ENCODE measurements at regions not wholly inside any gene's neighbourhood (a gene's known extent, or its start where the extent isn't known, plus 50 kb on each side); places are given as distances from the start of the nearest gene placed in this dataset.

DNA sequence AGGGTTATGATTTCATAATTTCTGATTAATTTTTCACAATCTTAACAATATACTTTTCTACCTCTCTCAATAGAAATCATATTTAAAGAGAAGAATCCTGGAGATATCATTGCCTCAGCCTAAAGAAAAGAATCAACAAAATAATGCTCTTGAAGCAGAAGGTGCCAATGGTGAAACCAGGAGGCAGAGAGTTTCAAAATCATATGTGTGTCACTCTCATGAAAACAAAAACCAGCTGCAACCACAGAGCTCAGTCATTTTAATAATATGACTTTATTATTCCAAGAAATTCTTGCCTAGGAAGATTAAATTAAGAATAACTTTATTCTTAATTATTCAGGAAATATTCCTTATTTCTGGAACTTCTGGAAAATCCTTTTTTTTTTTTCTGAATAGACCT lies 266.8 kb upstream of the ACTBL2 start:
- POLR2A ChIA-PET, result no interaction called here
- no peaks in the 10 kb centered on the region for H3K9me3 ChIP-seq
- TF ChIP-seq SIN3A (IDR thresholded peaks at IDR 0.05; ENCODE audit: borderline replicate concordance, low read depth, low read length) (no peak), TCF12 (IDR thresholded peaks at IDR 0.05) (no peak), EZH2phosphoT487 (IDR thresholded peaks at IDR 0.05; ENCODE audit: borderline replicate concordance, low read depth) (no peak), SMC3 (IDR thresholded peaks at IDR 0.05; ENCODE audit: low read depth, low read length) (no peak), CHD2 (IDR thresholded peaks at IDR 0.05; ENCODE audit: low read length, partially characterized antibody) (no peak), GATA2 (CRISPR knock-in tag; IDR thresholded peaks at IDR 0.05) (no peak), ELF1 (IDR thresholded peaks at IDR 0.05) (no peak), TEAD4 (IDR thresholded peaks at IDR 0.05; ENCODE audit: borderline replicate concordance, insufficient read depth) (no peak), EP300 (IDR thresholded peaks at IDR 0.05; ENCODE audit: borderline replicate concordance in 1 of 2, low read depth in 1 of 2, low read length in 1 of 2) (no peak), MXI1 (IDR thresholded peaks at IDR 0.05; ENCODE audit: low read depth, low read length) (no peak), POLR2AphosphoS5 (IDR thresholded peaks at IDR 0.05; ENCODE audit: low read depth, low read length) (no peak)
- TF ChIP-seq, protein P1, sequence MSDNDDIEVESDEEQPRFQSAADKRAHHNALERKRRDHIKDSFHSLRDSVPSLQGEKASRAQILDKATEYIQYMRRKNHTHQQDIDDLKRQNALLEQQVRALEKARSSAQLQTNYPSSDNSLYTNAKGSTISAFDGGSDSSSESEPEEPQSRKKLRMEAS (IDR thresholded peaks at IDR 0.05; ENCODE audit: low read depth), result no peak
- TF ChIP-seq, protein P2, sequence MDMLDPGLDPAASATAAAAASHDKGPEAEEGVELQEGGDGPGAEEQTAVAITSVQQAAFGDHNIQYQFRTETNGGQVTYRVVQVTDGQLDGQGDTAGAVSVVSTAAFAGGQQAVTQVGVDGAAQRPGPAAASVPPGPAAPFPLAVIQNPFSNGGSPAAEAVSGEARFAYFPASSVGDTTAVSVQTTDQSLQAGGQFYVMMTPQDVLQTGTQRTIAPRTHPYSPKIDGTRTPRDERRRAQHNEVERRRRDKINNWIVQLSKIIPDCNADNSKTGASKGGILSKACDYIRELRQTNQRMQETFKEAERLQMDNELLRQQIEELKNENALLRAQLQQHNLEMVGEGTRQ (IDR thresholded peaks at IDR 0.05; ENCODE audit: borderline replicate concordance, low read depth, low read length), result no peak
- H3F3A ChIP-seq (replicated peaks; ENCODE audit: insufficient read depth), result no peaks in the 10 kb centered on the region
- no peaks in the 10 kb centered on the region for H3K9me2 ChIP-seq
- no peaks in the 10 kb centered on the region for H3K27me3 ChIP-seq (ENCODE audit: insufficient read depth)
- no peak overlapping the region for H3K4me3 ChIP-seq (ENCODE audit: low read depth in 2 of 2, low read length in 1 of 2)
- H2AFZ ChIP-seq (ENCODE audit: low read depth), result no peak overlapping the region
- H3K79me2 ChIP-seq (ENCODE audit: insufficient read depth), result no peaks in the 10 kb centered on the region
- H3K4me2 ChIP-seq, result no peak overlapping the region
- no peak overlapping the region for H3K27ac ChIP-seq (ENCODE audit: low read depth in 2 of 2, low read length in 1 of 2)
- H3K4me1 ChIP-seq (ENCODE audit: control insufficient read depth in 1 of 2, insufficient read depth in 2 of 2, low read depth in 1 of 2, low read length in 1 of 2), result no peaks in the 10 kb centered on the region
- CTCF ChIA-PET, result interaction anchor here (1.0 kb wide), 1 partner anchor 16 kb away, joined by 3 read pairs; no protein-coding TSS in a partner anchor
- H3K9ac ChIP-seq, result no peak overlapping the region
- H3K36me3 ChIP-seq (replicated peaks in 1 of 2; ENCODE audit: control insufficient read depth in 1 of 2, insufficient read depth in 2 of 2, low read length in 1 of 2), result no peaks in the 10 kb centered on the region
- H4K20me1 ChIP-seq (ENCODE audit: insufficient read depth), result no peaks in the 10 kb centered on the region
- no peak for DNase-seq

DNA sequence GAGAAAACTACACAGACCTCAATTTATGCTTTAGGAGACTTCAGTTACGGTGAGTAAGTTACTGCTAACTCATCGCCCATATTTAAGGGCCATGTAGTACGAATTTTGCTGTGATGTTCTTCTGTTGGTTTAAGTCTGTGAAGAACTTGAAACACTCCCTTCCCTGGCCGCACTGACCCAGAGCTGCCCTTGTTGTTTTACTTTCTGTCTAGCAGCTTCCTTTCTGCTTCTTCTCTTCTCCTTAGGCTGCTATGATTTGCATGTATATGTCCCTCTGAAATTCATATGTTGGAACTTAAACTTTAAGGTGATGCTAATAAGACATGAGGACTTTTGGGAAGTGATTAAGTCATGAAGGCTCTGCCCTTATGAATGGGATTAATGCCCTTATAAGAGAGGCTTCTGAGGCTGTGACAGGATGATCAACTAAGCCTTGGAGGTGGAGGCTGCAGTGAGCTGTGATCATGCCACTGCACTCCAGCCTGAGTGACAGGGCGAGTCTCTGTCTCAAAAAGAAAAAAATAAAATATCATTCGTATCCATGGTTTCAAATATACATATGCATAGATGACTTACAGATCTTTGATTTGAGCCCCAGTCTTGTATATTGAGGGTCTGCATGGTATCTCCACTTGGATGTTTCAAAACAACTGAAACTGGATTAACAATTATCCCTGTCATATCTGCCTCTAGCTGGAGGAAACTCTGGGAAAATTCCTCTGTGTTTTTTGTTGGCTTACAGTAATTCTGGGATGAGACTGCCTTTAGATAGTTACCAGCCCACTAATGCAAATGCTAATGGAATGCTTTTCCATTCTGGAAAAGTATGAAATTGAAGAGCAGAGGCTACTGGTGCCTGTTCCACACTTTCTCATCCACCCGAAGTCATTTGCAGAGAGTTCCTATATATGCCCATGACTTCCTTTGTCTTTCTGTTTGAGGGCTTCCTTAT lies 263.4 kb upstream of the ACTBL2 start:
- H4K20me1 ChIP-seq (ENCODE audit: insufficient read depth), result no peaks in the 10 kb centered on the region
- 90% methylated on average over 7 of the region's 7 CpGs for WGBS (ENCODE audit: low lambda C conversion rate)
- no peak overlapping the region for H2AFZ ChIP-seq (ENCODE audit: low read depth)
- ChIA-PET POLR2A (no interaction called here), CTCF (interaction anchor here (0.7 kb wide), 1 partner anchor 101 kb away, joined by 3 read pairs; no protein-coding TSS in a partner anchor)
- no peak overlapping the region for H3K4me2 ChIP-seq
- no peaks in the 10 kb centered on the region for H3K9me2 ChIP-seq
- TF ChIP-seq, protein P3, sequence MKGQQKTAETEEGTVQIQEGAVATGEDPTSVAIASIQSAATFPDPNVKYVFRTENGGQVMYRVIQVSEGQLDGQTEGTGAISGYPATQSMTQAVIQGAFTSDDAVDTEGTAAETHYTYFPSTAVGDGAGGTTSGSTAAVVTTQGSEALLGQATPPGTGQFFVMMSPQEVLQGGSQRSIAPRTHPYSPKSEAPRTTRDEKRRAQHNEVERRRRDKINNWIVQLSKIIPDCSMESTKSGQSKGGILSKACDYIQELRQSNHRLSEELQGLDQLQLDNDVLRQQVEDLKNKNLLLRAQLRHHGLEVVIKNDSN (IDR thresholded peaks at IDR 0.05; ENCODE audit: borderline replicate concordance, low read depth), result no peak
- no peak for TF ChIP-seq GABPA (IDR thresholded peaks at IDR 0.05; ENCODE audit: low read depth)
- TF ChIP-seq, protein P4, sequence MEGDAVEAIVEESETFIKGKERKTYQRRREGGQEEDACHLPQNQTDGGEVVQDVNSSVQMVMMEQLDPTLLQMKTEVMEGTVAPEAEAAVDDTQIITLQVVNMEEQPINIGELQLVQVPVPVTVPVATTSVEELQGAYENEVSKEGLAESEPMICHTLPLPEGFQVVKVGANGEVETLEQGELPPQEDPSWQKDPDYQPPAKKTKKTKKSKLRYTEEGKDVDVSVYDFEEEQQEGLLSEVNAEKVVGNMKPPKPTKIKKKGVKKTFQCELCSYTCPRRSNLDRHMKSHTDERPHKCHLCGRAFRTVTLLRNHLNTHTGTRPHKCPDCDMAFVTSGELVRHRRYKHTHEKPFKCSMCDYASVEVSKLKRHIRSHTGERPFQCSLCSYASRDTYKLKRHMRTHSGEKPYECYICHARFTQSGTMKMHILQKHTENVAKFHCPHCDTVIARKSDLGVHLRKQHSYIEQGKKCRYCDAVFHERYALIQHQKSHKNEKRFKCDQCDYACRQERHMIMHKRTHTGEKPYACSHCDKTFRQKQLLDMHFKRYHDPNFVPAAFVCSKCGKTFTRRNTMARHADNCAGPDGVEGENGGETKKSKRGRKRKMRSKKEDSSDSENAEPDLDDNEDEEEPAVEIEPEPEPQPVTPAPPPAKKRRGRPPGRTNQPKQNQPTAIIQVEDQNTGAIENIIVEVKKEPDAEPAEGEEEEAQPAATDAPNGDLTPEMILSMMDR (IDR thresholded peaks at IDR 0.05), result no peak
- DNase-seq, result no peak
- H3K4me3 ChIP-seq (ENCODE audit: low read depth in 2 of 2, low read length in 1 of 2), result no peak overlapping the region
- no peaks in the 10 kb centered on the region for H3K79me2 ChIP-seq (ENCODE audit: insufficient read depth)
- no peaks in the 10 kb centered on the region for H3K4me1 ChIP-seq (ENCODE audit: control insufficient read depth in 1 of 2, insufficient read depth in 2 of 2, low read depth in 1 of 2, low read length in 1 of 2)
- no peaks in the 10 kb centered on the region for H3K36me3 ChIP-seq (replicated peaks in 1 of 2; ENCODE audit: control insufficient read depth in 1 of 2, insufficient read depth in 2 of 2, low read length in 1 of 2)
- H3K27ac ChIP-seq (ENCODE audit: low read depth in 2 of 2, low read length in 1 of 2), result no peak overlapping the region
- H3F3A ChIP-seq (replicated peaks; ENCODE audit: insufficient read depth), result no peaks in the 10 kb centered on the region
- no peak overlapping the region for H3K9ac ChIP-seq
- H3K27me3 ChIP-seq (ENCODE audit: insufficient read depth), result no peaks in the 10 kb centered on the region
- H3K9me3 ChIP-seq, result no peaks in the 10 kb centered on the region
